ENCODE measurements at regions not wholly inside any gene's neighbourhood (a gene's known extent, or its start where the extent isn't known, plus 50 kb on each side); places are given as distances from the start of the nearest gene placed in this dataset.

- TF ChIP-seq CTCF (IDR thresholded peaks at IDR 0.05) (no peak), POLR2A (IDR thresholded peaks at IDR 0.05) (no peak)
Observed at GRCh38 chr1:201673915-201674314, 135.0 kb downstream of the NAV1 start.
